SKM-1 (cell line): ENCODE measurements at regions not wholly inside any gene's neighbourhood (a gene's known extent, or its start where the extent isn't known, plus 50 kb on each side); places are given as distances from the start of the nearest gene placed in this dataset.
"Not testable (repeated sequence)": the region's sequence is repeated elsewhere in the genome, so short reads cannot be mapped to it uniquely, and the experiment has no call there.

Experiments used
- DNase-seq: peaks from one replicate; lab custom pipeline; 2025; ENCODE audit not compliant: unreplicated experiment; lab: John Stamatoyannopoulos, UW

- DNase-seq, result no peak
Measured at GRCh38 chr4:14155803-14156202, 528.3 kb upstream of the BOD1L1 start.

GRCh38 chr4:14157262-14157661 lies 529.7 kb upstream of the BOD1L1 start:
- DNase-seq, result no peak

- peak; percentile 26 for DNase-seq
Measured at GRCh38 chr4:14165222-14165920, 537.8 kb upstream of the BOD1L1 start.

GRCh38 chr4:14167876-14168510 lies 540.5 kb upstream of the BOD1L1 start:
- DNase-seq, result no peak

GRCh38 chr4:14168919-14169318 lies 541.4 kb upstream of the BOD1L1 start:
- no peak for DNase-seq

- no peak for DNase-seq
Measured at GRCh38 chr4:14169460-14169859, 541.9 kb upstream of the BOD1L1 start.

- DNase-seq, result not testable (repeated sequence)
Measured at GRCh38 chr4:14169940-14170339, 542.4 kb upstream of the BOD1L1 start.

GRCh38 chr4:14176613-14177012 lies 549.1 kb upstream of the BOD1L1 start:
- DNase-seq, result no peak

- no peak for DNase-seq
Measured at GRCh38 chr4:14177987-14178386, 550.5 kb upstream of the BOD1L1 start.

- peak; percentile 23 for DNase-seq
Measured at GRCh38 chr4:14178421-14178820, 550.9 kb upstream of the BOD1L1 start.

- no peak for DNase-seq
Measured at GRCh38 chr4:14180166-14180565, 552.6 kb upstream of the BOD1L1 start.

- no peak for DNase-seq
Measured at GRCh38 chr4:14180983-14181601, 553.6 kb upstream of the BOD1L1 start.

GRCh38 chr4:14182148-14182547 lies 554.6 kb upstream of the BOD1L1 start:
- DNase-seq, result no peak

- no peak for DNase-seq
Measured at GRCh38 chr4:14184265-14184664, 556.7 kb upstream of the BOD1L1 start.

GRCh38 chr4:14184767-14185166 lies 557.2 kb upstream of the BOD1L1 start:
- DNase-seq, result no peak

- DNase-seq, result no peak
Measured at GRCh38 chr4:14188214-14188613, 560.7 kb upstream of the BOD1L1 start.

GRCh38 chr4:14193601-14194000 lies 566.1 kb upstream of the BOD1L1 start:
- no peak for DNase-seq

GRCh38 chr4:14196131-14196530 lies 568.6 kb upstream of the BOD1L1 start:
- no peak for DNase-seq

GRCh38 chr4:14215116-14215770 lies 587.7 kb upstream of the BOD1L1 start:
- no peak for DNase-seq

- DNase-seq, result no peak
Measured at GRCh38 chr4:14217401-14217800, 589.9 kb upstream of the BOD1L1 start.

- DNase-seq, result no peak
Measured at GRCh38 chr4:14218641-14219040, 591.1 kb upstream of the BOD1L1 start.

- no peak for DNase-seq
Measured at GRCh38 chr4:14221176-14221575, 593.7 kb upstream of the BOD1L1 start.
